ENCODE measurements at regions not wholly inside any gene's neighbourhood (a gene's known extent, or its start where the extent isn't known, plus 50 kb on each side); places are given as distances from the start of the nearest gene placed in this dataset.

- Histone ChIP-seq H3K9ac (ENCODE audit: low read depth in 2 of 2, low read length in 2 of 2) (no peak overlapping the region), H3K9me3 (no peaks in the 10 kb centered on the region), H3K4me3 (no peak overlapping the region), H3K27me3 (no peaks in the 10 kb centered on the region), H3K4me1 (no peaks in the 10 kb centered on the region), H3K27ac (no peak overlapping the region), H3K36me3 (no peaks in the 10 kb centered on the region)
- no peak for TF ChIP-seq CTCF (IDR thresholded peaks at IDR 0.05)
- intact Hi-C loops (cut with DNase I) = no loop called here
- DNase-seq = no peak
Measured at GRCh38 chr6:165821754-165822153, 158.7 kb upstream of the PDE10A start.

- no peaks in the 10 kb centered on the region for H3K9me3 ChIP-seq
- H3K36me3 ChIP-seq = no peaks in the 10 kb centered on the region
- H3K9ac ChIP-seq (ENCODE audit: low read depth in 2 of 2, low read length in 2 of 2) = no peak overlapping the region
- H3K4me1 ChIP-seq = no peaks in the 10 kb centered on the region
- intact Hi-C loops (cut with DNase I) = no loop called here
- no peaks in the 10 kb centered on the region for H3K27me3 ChIP-seq
- no peak for TF ChIP-seq CTCF (IDR thresholded peaks at IDR 0.05)
- DNase-seq = no peak
- H3K27ac ChIP-seq = no peak overlapping the region
- no peak overlapping the region for H3K4me3 ChIP-seq
Measured at GRCh38 chr6:165820934-165821333, 157.9 kb upstream of the PDE10A start.

GRCh38 chr6:165820407-165820806 lies 157.4 kb upstream of the PDE10A start:
- no peaks in the 10 kb centered on the region for H3K9me3 ChIP-seq
- no peak overlapping the region for H3K4me3 ChIP-seq
- no peaks in the 10 kb centered on the region for H3K27me3 ChIP-seq
- H3K4me1 ChIP-seq = no peaks in the 10 kb centered on the region
- intact Hi-C loops (cut with DNase I) = no loop called here
- TF ChIP-seq CTCF (IDR thresholded peaks at IDR 0.05) = no peak
- DNase-seq = no peak
- H3K36me3 ChIP-seq = no peaks in the 10 kb centered on the region
- no peak overlapping the region for H3K27ac ChIP-seq
- H3K9ac ChIP-seq (ENCODE audit: low read depth in 2 of 2, low read length in 2 of 2) = no peak overlapping the region

GRCh38 chr6:165819394-165819793 lies 156.4 kb upstream of the PDE10A start:
- DNase-seq = no peak
- no peak overlapping the region for H3K27ac ChIP-seq
- intact Hi-C loops (cut with DNase I) = no loop called here

GRCh38 chr6:165818200-165818599 lies 155.2 kb upstream of the PDE10A start:
- no peaks in the 10 kb centered on the region for H3K27me3 ChIP-seq
- no peak overlapping the region for H3K27ac ChIP-seq
- H3K4me1 ChIP-seq = no peaks in the 10 kb centered on the region
- TF ChIP-seq CTCF (IDR thresholded peaks at IDR 0.05) = no peak
- DNase-seq = no peak
- H3K36me3 ChIP-seq = no peaks in the 10 kb centered on the region
- intact Hi-C loops (cut with DNase I) = no loop called here
- H3K9ac ChIP-seq (ENCODE audit: low read depth in 2 of 2, low read length in 2 of 2) = no peak overlapping the region
- H3K4me3 ChIP-seq = no peak overlapping the region
- no peaks in the 10 kb centered on the region for H3K9me3 ChIP-seq

More at GRCh38 chr6:165819394-165819793, 156.4 kb upstream of the PDE10A start:
- Histone ChIP-seq H3K4me1 (no peaks in the 10 kb centered on the region), H3K27me3 (no peaks in the 10 kb centered on the region), H3K9ac (ENCODE audit: low read depth in 2 of 2, low read length in 2 of 2) (no peak overlapping the region), H3K9me3 (no peaks in the 10 kb centered on the region), H3K4me3 (no peak overlapping the region), H3K36me3 (no peaks in the 10 kb centered on the region)
- TF ChIP-seq CTCF (IDR thresholded peaks at IDR 0.05) = no peak

- intact Hi-C loops (cut with DNase I) = no loop called here
- TF ChIP-seq CTCF (IDR thresholded peaks at IDR 0.05) = no peak
- H3K4me1 ChIP-seq = no peaks in the 10 kb centered on the region
- H3K36me3 ChIP-seq = no peaks in the 10 kb centered on the region
- no peaks in the 10 kb centered on the region for H3K9me3 ChIP-seq
- H3K27ac ChIP-seq = no peak overlapping the region
- no peaks in the 10 kb centered on the region for H3K27me3 ChIP-seq
- H3K9ac ChIP-seq (ENCODE audit: low read depth in 2 of 2, low read length in 2 of 2) = no peak overlapping the region
- no peak overlapping the region for H3K4me3 ChIP-seq
- no peak for DNase-seq
Measured at GRCh38 chr6:165817771-165818170, 154.7 kb upstream of the PDE10A start.

All from colonic mucosa (tissue), 4 donors.